Uterus (tissue), 3 donors: ENCODE measurements at regions not wholly inside any gene's neighbourhood (a gene's known extent, or its start where the extent isn't known, plus 50 kb on each side); places are given as distances from the start of the nearest gene placed in this dataset.

Source experiments
- DNase-seq, 2 donors: peaks; one replicate each; pipeline ENCODE4 v3.0.0-alpha.2; 2019 to 2020
- H3K27ac ChIP-seq, 2 donors: fragments of 200-600 bp; sonication (generic); 1 replicate in 1 of 2; 2 replicates in 1 of 2; pipeline ENCODE4 v1.5.1; 2016 to 2018
- H3K27me3 ChIP-seq, 2 donors: fragments of 200-600 bp; sonication (generic); one replicate each; pipeline ENCODE4 v1.5.1; 2018 to 2019; ENCODE audit warnings: control low read depth in 1 of 2
- H3K36me3 ChIP-seq, 2 donors: fragments of 200-600 bp; sonication (generic); one replicate each; pipeline ENCODE4 v1.5.1; 2019; ENCODE audit warnings: control low read depth in 1 of 2
- H3K4me1 ChIP-seq, 2 donors: fragments of 200-600 bp; sonication (generic); one replicate each; pipeline ENCODE4 v1.5.1; 2018 to 2019; ENCODE audit warnings: control low read depth in 1 of 2
- H3K4me3 ChIP-seq, 2 donors: fragments of 200-600 bp; sonication (generic); 1 replicate in 1 of 2; 2 replicates in 1 of 2; pipeline ENCODE4 v1.5.1; 2018 to 2019; ENCODE audit warnings: mild to moderate bottlenecking in 1 of 2
- H3K9me3 ChIP-seq, 2 donors: fragments of 200-600 bp; sonication (generic); one replicate each; pipeline ENCODE4 v1.5.1; 2019; ENCODE audit warnings: control low read depth in 1 of 2
- POLR2A ChIP-seq, 2 donors: fragments of 450-650 bp; IDR thresholded peaks; one replicate each; pipeline ENCODE4 v1.6.1; 2016; ENCODE audit warnings: antibody characterized with exemption in 2 of 2, mild to moderate bottlenecking in 1 of 2, moderate library complexity in 1 of 2
- intact Hi-C: fragments of 100-400 bp; cut with DNase I; formaldehyde crosslinking; loops from one replicate; pipeline ENCODE4 v1.15.1; 2023; ENCODE audit warnings: low total_unique reads
- TF ChIP-seq, protein P1 (sequence below), 4 experiments: fragments of 200-600 bp in 2 of 4; fragments of 450-650 bp in 2 of 4; sonication (generic) in 2 of 4; IDR thresholded peaks; one replicate each; pipeline ENCODE4 v1.5.1; 2016 to 2019; ENCODE audit warnings: antibody characterized with exemption in 4 of 4, mild to moderate bottlenecking in 2 of 4, moderate library complexity in 1 of 4
- donor health status: DM: yes; HTN: yes; CAD: no.

DNA sequence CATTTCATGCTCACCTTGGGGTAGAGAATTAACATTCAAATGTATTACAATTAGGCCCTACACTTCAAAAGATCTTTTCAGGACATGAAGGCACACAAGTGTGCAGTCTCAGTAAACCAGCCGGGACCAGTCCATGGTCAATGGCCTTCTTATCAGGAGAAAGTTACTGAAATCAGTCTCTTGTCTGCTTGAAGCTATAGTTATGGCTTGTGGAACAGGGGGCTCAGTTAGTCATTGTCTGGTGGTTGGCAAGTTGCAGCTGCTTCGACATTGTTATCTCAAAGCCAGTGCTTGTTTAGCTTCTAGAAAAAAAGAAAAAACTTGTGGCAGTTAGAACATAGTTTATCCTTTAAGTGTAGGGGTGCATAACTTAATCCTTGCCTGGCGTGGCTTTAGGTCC lies 213.1 kb upstream of the ACO1 start:
- H3K9me3 ChIP-seq: no peaks in the 10 kb centered on the region
- TF ChIP-seq, protein P1, sequence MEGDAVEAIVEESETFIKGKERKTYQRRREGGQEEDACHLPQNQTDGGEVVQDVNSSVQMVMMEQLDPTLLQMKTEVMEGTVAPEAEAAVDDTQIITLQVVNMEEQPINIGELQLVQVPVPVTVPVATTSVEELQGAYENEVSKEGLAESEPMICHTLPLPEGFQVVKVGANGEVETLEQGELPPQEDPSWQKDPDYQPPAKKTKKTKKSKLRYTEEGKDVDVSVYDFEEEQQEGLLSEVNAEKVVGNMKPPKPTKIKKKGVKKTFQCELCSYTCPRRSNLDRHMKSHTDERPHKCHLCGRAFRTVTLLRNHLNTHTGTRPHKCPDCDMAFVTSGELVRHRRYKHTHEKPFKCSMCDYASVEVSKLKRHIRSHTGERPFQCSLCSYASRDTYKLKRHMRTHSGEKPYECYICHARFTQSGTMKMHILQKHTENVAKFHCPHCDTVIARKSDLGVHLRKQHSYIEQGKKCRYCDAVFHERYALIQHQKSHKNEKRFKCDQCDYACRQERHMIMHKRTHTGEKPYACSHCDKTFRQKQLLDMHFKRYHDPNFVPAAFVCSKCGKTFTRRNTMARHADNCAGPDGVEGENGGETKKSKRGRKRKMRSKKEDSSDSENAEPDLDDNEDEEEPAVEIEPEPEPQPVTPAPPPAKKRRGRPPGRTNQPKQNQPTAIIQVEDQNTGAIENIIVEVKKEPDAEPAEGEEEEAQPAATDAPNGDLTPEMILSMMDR (IDR thresholded peaks at IDR 0.05): no peak
- no peak for TF ChIP-seq POLR2A (IDR thresholded peaks at IDR 0.05)
- DNase-seq: no peak
- no peaks in the 10 kb centered on the region for H3K27me3 ChIP-seq
- intact Hi-C loops: no loop called here
- no peaks in the 10 kb centered on the region for H3K36me3 ChIP-seq
- H3K4me1 ChIP-seq: no peaks in the 10 kb centered on the region
- H3K4me3 ChIP-seq: no peak overlapping the region
- no peak overlapping the region for H3K27ac ChIP-seq

- no peak overlapping the region for H3K27ac ChIP-seq
- intact Hi-C loops: no loop called here
- H3K36me3 ChIP-seq: no peaks in the 10 kb centered on the region
- no peak overlapping the region for H3K4me3 ChIP-seq
- DNase-seq: no peak
- TF ChIP-seq POLR2A (IDR thresholded peaks at IDR 0.05): no peak
- TF ChIP-seq, protein P1 (IDR thresholded peaks at IDR 0.05): no peak
- H3K4me1 ChIP-seq: no peaks in the 10 kb centered on the region
- H3K27me3 ChIP-seq: no peaks in the 10 kb centered on the region
- H3K9me3 ChIP-seq: no peaks in the 10 kb centered on the region
Observed at GRCh38 chr9:32172256-32172655, 212.2 kb upstream of the ACO1 start.

DNA sequence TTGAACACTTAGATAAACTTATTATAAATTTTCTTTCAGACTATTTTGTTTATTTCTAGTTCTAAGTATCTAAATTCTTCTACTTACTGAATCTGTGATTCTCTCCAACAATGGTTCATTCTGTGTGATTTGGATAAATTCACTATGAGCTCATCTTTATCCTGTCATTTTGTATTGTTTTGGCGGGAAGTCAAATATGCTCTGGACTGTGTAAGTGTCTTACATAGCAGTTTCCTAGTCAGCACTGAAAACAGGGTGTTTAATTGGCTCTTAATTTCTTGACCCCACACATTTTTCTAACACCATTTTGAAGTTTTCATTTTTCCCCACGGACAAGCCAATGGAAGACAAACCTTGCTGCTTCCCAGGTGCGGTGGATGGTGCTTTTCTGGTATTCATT lies 207.0 kb upstream of the ACO1 start:
- no peaks in the 10 kb centered on the region for H3K27me3 ChIP-seq
- intact Hi-C loops: no loop called here
- no peaks in the 10 kb centered on the region for H3K9me3 ChIP-seq
- TF ChIP-seq POLR2A (IDR thresholded peaks at IDR 0.05): no peak
- TF ChIP-seq, protein P1 (IDR thresholded peaks at IDR 0.05): no peak
- DNase-seq: no peak
- H3K4me1 ChIP-seq: no peaks in the 10 kb centered on the region
- no peaks in the 10 kb centered on the region for H3K36me3 ChIP-seq
- H3K4me3 ChIP-seq: no peak overlapping the region
- no peak overlapping the region for H3K27ac ChIP-seq

- TF ChIP-seq, protein P1 (IDR thresholded peaks at IDR 0.05): no peak
- no peak for TF ChIP-seq POLR2A (IDR thresholded peaks at IDR 0.05)
- no peaks in the 10 kb centered on the region for H3K27me3 ChIP-seq
- DNase-seq: no peak
Observed at GRCh38 chr9:32180597-32180996, 203.8 kb upstream of the ACO1 start.

DNA sequence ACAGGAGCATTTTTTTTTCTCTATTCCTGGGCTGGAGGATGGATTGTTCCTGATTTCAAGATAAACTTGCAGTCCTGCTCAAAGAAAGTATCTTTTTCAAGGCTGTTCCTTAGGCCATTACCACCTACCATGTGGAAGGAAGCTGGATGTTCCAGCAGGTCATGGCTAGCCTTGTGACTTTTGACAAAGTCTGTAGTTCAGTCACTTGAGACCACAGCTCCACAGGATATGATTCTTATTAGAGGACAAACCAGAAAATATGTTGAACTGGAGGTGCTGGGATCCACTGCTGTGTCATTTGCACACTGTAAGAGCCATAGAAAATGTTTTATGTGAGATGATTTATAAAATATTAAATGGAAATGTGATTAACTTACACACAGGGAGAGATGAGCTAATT lies 184.2 kb upstream of the ACO1 start:
- Histone ChIP-seq H3K4me3 (no peak overlapping the region), H3K4me1 (no peaks in the 10 kb centered on the region), H3K9me3 (no peaks in the 10 kb centered on the region), H3K27ac (no peak overlapping the region), H3K36me3 (no peaks in the 10 kb centered on the region), H3K27me3 (no peaks in the 10 kb centered on the region)
- no peak for TF ChIP-seq POLR2A (IDR thresholded peaks at IDR 0.05)
- TF ChIP-seq, protein P1 (IDR thresholded peaks at IDR 0.05): no peak
- no peak for DNase-seq
- intact Hi-C loops: no loop called here

More at GRCh38 chr9:32180597-32180996, 203.8 kb upstream of the ACO1 start:
- H3K4me1 ChIP-seq: no peaks in the 10 kb centered on the region
- no peaks in the 10 kb centered on the region for H3K36me3 ChIP-seq
- H3K27ac ChIP-seq: no peak overlapping the region
- no peaks in the 10 kb centered on the region for H3K9me3 ChIP-seq
- intact Hi-C loops: no loop called here
- H3K4me3 ChIP-seq: no peak overlapping the region
